ENCODE measurements at regions not wholly inside any gene's neighbourhood (a gene's known extent, or its start where the extent isn't known, plus 50 kb on each side); places are given as distances from the start of the nearest gene placed in this dataset.

- TF ChIP-seq EZH2 (IDR thresholded peaks at IDR 0.05; ENCODE audit: borderline replicate concordance, low read depth, low read length, poor library complexity, severe bottlenecking), result no peak
- no peak for TF ChIP-seq CTCF (conservative IDR thresholded peaks at IDR 0.05; ENCODE audit: low read depth, low read length)
Measured at GRCh38 chr12:63498239-63498638, 170.1 kb downstream of the DPY19L2 start.

All from A673 (cell line).